Fibroblast of lung (primary cell): ENCODE measurements at regions not wholly inside any gene's neighbourhood (a gene's known extent, or its start where the extent isn't known, plus 50 kb on each side); places are given as distances from the start of the nearest gene placed in this dataset.

ENCODE experiments used
- EZH2 ChIP-seq: IDR thresholded peaks from 2 replicates; pipeline ENCODE4 v1.5.1; 2012; ENCODE audit warnings: low read length, control low read depth, mild to moderate bottlenecking; ENCODE audit errors: missing control alignments
- TF ChIP-seq, protein P1 (sequence below), 2 donors: IDR thresholded peaks in 1 of 2; conservative IDR thresholded peaks in 1 of 2; 1 replicate in 1 of 2; 2 replicates in 1 of 2; pipeline ENCODE4 v1.5.1; 2011 to 2012; ENCODE audit warnings: low read length in 2 of 2, control low read depth in 1 of 2, inconsistent platforms in 1 of 2, low read depth in 1 of 2, mild to moderate bottlenecking in 1 of 2

DNA sequence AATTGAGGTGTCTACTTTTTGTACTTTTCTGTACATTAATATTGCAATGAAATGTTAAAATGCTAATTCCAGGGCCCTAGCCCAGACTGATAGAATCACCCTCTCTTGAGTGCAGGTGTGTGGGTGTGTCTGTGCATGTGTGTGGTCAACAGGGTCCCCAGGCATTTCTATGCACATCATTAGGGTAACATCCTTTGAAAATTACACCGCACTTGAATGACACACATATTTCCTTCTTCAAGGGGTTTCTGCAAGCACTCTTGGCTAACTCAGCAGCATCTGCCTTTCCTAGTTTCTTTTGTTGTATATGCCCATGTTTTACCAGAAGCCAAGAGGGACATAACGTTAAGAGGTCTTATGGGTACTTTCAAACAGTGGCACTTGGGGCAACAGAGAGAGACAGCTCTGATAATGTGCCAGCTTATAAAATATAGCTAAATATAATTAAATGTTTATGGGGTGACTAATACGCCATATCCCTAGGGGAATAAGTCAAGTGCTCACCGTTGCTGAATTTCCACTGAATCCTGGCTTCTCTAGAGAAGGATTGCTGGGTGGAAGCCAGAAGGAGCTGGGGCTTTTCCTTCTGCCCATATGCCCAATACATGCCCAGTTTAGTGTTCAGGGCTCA lies 54.5 kb upstream of the LRIG1 start:
- TF ChIP-seq, protein P1, sequence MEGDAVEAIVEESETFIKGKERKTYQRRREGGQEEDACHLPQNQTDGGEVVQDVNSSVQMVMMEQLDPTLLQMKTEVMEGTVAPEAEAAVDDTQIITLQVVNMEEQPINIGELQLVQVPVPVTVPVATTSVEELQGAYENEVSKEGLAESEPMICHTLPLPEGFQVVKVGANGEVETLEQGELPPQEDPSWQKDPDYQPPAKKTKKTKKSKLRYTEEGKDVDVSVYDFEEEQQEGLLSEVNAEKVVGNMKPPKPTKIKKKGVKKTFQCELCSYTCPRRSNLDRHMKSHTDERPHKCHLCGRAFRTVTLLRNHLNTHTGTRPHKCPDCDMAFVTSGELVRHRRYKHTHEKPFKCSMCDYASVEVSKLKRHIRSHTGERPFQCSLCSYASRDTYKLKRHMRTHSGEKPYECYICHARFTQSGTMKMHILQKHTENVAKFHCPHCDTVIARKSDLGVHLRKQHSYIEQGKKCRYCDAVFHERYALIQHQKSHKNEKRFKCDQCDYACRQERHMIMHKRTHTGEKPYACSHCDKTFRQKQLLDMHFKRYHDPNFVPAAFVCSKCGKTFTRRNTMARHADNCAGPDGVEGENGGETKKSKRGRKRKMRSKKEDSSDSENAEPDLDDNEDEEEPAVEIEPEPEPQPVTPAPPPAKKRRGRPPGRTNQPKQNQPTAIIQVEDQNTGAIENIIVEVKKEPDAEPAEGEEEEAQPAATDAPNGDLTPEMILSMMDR (conservative IDR thresholded peaks at IDR 0.05 in 1 of 2, IDR thresholded peaks at IDR 0.05 in 1 of 2; ENCODE audit: low read depth in 1 of 2, low read length in 2 of 2): no peak
- no peak for TF ChIP-seq EZH2
